ENCODE measurements at regions not wholly inside any gene's neighbourhood (a gene's known extent, or its start where the extent isn't known, plus 50 kb on each side); places are given as distances from the start of the nearest gene placed in this dataset.

GRCh38 chr4:4754641-4755040 is 104.8 kb upstream of the MSX1 start:
- POLR2A ChIA-PET: no interaction called here
- no peak for TF ChIP-seq CTCF (IDR thresholded peaks at IDR 0.05; ENCODE audit: insufficient read depth, low read length, missing control alignments)

GRCh38 chr4:4753643-4754042 is 105.8 kb upstream of the MSX1 start:
- ChIA-PET POLR2A (no interaction called here), CTCF (interaction anchor here (1.2 to 1.5 kb wide), 3 partner anchors 9 to 74 kb away, joined by 3 read pairs; no protein-coding TSS in a partner anchor)
- no peak overlapping the region for H3K4me3 ChIP-seq (ENCODE audit: low read depth, low read length)
- DNase-seq (ENCODE audit: low read depth, low spot score): no peak
- no peak for TF ChIP-seq CTCF (IDR thresholded peaks at IDR 0.05; ENCODE audit: insufficient read depth, low read length, missing control alignments)

More at GRCh38 chr4:4754641-4755040, 104.8 kb upstream of the MSX1 start:
- H3K4me3 ChIP-seq (ENCODE audit: low read depth, low read length): no peak overlapping the region
- no peak for DNase-seq (ENCODE audit: low read depth, low spot score)
- CTCF ChIA-PET: interaction anchor here (1.0 to 1.5 kb wide), 3 partner anchors 20 to 268 kb away, joined by 3 read pairs; no protein-coding TSS in a partner anchor

GRCh38 chr4:4752576-4753401 is 106.7 kb upstream of the MSX1 start:
- ChIA-PET POLR2A (no interaction called here), CTCF (interaction anchor here (1.2 to 1.5 kb wide), 2 partner anchors 10 to 18 kb away, joined by 3 read pairs; no protein-coding TSS in a partner anchor)
- no peak for DNase-seq (ENCODE audit: low read depth, low spot score)
- H3K4me3 ChIP-seq (ENCODE audit: low read depth, low read length): no peak overlapping the region
- TF ChIP-seq CTCF (IDR thresholded peaks at IDR 0.05; ENCODE audit: insufficient read depth, low read length, missing control alignments): no peak

GRCh38 chr4:4752025-4752424 is 107.4 kb upstream of the MSX1 start:
- no peak for DNase-seq (ENCODE audit: low read depth, low spot score)
- H3K4me3 ChIP-seq (ENCODE audit: low read depth, low read length): no peak overlapping the region
- no peak for TF ChIP-seq CTCF (IDR thresholded peaks at IDR 0.05; ENCODE audit: insufficient read depth, low read length, missing control alignments)
- ChIA-PET POLR2A (no interaction called here), CTCF (interaction anchor here (0.9 kb wide), 1 partner anchor 210 kb away, joined by 3 read pairs; no protein-coding TSS in a partner anchor)

GRCh38 chr4:4750187-4750586 is 109.3 kb upstream of the MSX1 start:
- no peak overlapping the region for H3K4me3 ChIP-seq (ENCODE audit: low read depth, low read length)
- POLR2A ChIA-PET: no interaction called here
- no peak for TF ChIP-seq CTCF (IDR thresholded peaks at IDR 0.05; ENCODE audit: insufficient read depth, low read length, missing control alignments)
- CTCF ChIA-PET: no interaction called here
- no peak for DNase-seq (ENCODE audit: low read depth, low spot score)

GRCh38 chr4:4749137-4749536 is 110.3 kb upstream of the MSX1 start:
- no peak for TF ChIP-seq CTCF (IDR thresholded peaks at IDR 0.05; ENCODE audit: insufficient read depth, low read length, missing control alignments)
- POLR2A ChIA-PET: no interaction called here
- CTCF ChIA-PET: no interaction called here
- no peak overlapping the region for H3K4me3 ChIP-seq (ENCODE audit: low read depth, low read length)
- no peak for DNase-seq (ENCODE audit: low read depth, low spot score)
